AG09309 (cell line): ENCODE measurements at regions not wholly inside any gene's neighbourhood (a gene's known extent, or its start where the extent isn't known, plus 50 kb on each side); places are given as distances from the start of the nearest gene placed in this dataset.

Source experiments
- DNase-seq: peaks from one replicate; pipeline ENCODE4 v3.0.0-alpha.2; 2010; ENCODE audit warnings: low read depth
- H3K4me3 ChIP-seq: 2 replicates; pipeline ENCODE4 v1.5.1; 2011; ENCODE audit warnings: mild to moderate bottlenecking, low read depth, low read length, moderate library complexity; ENCODE audit not compliant: control insufficient read depth
- CTCF ChIP-seq: IDR thresholded peaks from 2 replicates; pipeline ENCODE4 v1.5.1; 2011; ENCODE audit warnings: mild to moderate bottlenecking, low read depth, low read length, inconsistent platforms; ENCODE audit not compliant: insufficient read depth, control insufficient read depth; ENCODE audit errors: missing control alignments

GRCh38 chr10:129192344-129193128, 274.5 kb upstream of the MGMT start:
- DNase-seq, result no peak
- no peak for TF ChIP-seq CTCF
- H3K4me3 ChIP-seq, result no peak overlapping the region

GRCh38 chr10:129193148-129193547, 273.9 kb upstream of the MGMT start:
- no peak overlapping the region for H3K4me3 ChIP-seq
- DNase-seq, result no peak
- TF ChIP-seq CTCF, result no peak

- no peak for DNase-seq
- TF ChIP-seq CTCF, result no peak
- no peak overlapping the region for H3K4me3 ChIP-seq
Observed at GRCh38 chr10:129194181-129194870, 272.7 kb upstream of the MGMT start.

DNA sequence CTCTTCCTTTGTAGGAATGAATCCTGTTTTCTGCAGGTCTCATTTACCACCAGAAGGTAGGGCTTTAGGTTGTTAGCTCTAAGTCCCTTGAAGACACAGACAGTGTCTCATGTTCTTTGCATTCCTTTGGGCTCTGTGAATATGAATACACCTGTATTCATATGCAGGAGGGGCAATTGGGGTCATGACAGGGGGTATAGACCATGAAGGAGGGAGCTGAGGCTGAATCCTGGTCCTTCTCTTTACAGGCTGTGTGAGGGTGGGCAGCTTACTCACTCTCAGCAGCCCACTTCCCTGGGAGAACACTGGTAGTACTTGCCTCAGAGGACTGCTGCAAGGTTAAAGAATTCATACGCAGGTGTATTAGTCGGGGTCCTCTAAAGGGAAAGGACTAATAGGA, 267.2 kb upstream of the MGMT start:
- TF ChIP-seq CTCF, result no peak

DNA sequence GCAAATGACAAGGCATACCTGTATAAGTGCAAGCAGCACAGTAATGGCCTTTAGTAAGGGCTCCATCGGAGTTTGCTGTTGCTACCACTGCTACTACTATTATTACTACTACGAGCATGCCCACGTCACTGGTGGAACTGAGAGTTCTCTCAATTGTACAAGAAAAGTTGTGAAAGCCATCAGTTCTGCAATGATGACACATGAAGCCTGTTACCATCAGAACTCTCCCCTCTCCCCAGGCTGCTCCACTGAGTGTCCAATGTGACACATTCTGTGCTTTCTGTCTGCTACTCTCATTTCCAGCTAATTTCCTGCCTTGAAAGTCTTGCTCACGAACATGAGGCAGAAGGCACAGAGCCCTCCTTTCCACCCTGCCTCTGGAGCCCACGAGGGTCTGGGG, 263.2 kb upstream of the MGMT start:
- no peak for DNase-seq
- no peak overlapping the region for H3K4me3 ChIP-seq
- no peak for TF ChIP-seq CTCF

More for the DNA sequence above, 267.2 kb upstream of the MGMT start:
- no peak for DNase-seq
- H3K4me3 ChIP-seq, result no peak overlapping the region

DNA sequence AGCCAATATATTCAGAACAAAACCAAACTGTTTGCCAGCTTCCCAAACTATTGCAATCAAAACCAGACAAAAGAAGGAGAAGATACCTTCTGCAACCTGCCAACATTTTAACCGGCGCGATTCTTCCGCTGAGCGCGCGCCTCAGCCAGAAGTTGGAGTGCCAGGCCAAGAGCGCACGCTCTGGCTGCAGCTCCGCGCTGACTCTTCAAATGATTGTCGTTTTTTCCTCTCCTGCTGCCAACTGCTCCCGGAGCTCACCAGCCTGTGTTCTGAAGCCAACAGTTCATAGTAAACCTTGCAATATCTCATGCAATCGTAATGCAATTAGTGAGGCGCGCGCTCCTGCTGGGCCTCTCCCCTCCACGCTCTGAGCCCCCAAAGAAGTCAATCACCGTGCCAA, 259.7 kb upstream of the MGMT start:
- TF ChIP-seq CTCF, result no peak
- H3K4me3 ChIP-seq, result no peak overlapping the region
- no peak for DNase-seq

DNA sequence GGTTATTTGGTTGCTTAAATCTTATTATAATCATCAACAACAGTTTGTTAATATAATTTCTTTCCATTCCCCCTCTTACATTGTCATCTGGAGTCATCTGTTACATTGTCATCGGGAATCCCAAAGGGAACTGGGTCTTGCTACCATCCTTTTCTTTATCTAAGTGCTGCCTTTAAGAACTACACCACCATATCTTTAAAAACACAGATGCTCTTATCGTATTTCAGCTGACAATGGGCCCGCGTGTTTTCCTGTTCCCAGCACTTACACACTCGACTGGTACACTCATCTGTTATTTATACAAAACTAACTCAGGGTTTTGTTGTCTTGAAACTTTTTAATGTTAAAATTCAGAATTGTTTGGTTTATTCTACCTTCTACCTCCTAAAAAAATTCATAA, 256.2 kb upstream of the MGMT start:
- no peak for TF ChIP-seq CTCF
- no peak for DNase-seq
- no peak overlapping the region for H3K4me3 ChIP-seq
